Eye (tissue), 1 donor: ENCODE measurements at regions not wholly inside any gene's neighbourhood (a gene's known extent, or its start where the extent isn't known, plus 50 kb on each side); places are given as distances from the start of the nearest gene placed in this dataset.
"Not testable (repeated sequence)": the region's sequence is repeated elsewhere in the genome, so short reads cannot be mapped to it uniquely, and the experiment has no call there.

ENCODE experiments used
- DNase-seq: peaks from one replicate; pipeline ENCODE4 v3.0.0-alpha.2; 2015

- peak; percentile 86 for DNase-seq
Measured at GRCh38 chr5:102666164-102666946, 88.8 kb upstream of the PAM start.

DNA sequence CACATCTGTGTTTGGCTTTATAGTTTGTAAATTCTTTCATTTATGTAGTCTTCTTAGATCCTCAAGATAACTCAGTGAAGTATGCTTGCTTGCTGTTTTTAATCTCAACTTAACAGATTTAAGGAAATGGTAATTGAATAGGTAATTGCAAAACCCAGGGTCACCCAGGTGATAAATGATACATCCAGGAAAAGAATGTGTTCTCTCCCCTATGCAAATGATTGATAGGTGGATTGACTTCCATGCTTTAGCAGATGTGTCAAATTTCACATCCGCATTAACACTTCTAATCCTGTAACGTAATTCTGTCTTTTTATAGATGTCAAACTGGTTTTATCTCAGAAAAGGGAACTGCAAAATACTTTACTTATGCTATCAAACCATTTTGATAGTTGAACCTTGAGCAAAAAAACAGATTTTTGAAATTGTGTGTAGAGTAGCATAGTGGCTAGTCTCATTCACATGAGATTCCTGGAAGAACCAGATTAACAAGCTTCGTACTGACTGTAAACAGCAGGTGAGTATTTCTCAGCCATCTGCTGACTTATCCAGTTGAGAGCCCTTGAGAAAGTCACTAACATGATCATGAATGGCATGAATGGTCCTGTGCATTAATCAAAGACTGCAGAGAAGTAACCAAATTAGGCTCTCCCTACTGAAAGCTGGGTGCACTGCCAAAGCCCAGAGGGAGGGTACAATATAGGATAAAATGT lies 86.7 kb upstream of the PAM start:
- no peak for DNase-seq

GRCh38 chr5:102670224-102670836 lies 84.8 kb upstream of the PAM start:
- DNase-seq = peak; percentile 24

DNA sequence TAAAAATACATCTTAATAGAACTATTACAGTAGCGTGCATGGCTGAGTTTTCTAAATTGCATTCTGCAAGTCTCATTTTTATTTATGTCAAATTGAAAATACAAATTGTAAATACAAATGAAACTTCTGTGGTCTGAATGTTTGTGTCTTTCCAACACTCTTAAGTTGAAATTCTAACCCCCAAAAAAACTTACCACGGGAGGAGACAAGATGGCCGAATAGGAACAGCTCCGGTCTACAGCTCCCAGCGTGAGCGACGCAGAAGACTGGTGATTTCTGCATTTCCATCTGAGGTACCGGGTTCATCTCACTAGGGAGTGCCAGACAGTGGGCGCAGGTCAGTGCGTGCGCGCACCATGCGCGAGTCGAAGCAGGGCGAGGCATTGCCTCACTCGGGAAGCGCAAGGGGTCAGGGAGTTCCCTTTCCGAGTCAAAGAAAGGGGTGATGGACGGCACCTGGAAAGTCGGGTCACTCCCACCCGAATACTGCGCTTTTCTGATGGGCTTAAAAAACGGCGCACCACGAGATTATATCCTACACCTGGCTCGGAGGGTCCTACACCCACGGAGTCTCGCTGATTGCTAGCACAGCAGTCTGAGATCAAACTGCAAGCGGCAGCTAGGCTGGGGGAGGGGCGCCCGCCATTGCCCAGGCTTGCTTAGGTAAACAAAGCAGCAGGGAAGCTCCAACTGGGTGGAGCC lies 83.9 kb upstream of the PAM start:
- not testable (repeated sequence) for DNase-seq

DNA sequence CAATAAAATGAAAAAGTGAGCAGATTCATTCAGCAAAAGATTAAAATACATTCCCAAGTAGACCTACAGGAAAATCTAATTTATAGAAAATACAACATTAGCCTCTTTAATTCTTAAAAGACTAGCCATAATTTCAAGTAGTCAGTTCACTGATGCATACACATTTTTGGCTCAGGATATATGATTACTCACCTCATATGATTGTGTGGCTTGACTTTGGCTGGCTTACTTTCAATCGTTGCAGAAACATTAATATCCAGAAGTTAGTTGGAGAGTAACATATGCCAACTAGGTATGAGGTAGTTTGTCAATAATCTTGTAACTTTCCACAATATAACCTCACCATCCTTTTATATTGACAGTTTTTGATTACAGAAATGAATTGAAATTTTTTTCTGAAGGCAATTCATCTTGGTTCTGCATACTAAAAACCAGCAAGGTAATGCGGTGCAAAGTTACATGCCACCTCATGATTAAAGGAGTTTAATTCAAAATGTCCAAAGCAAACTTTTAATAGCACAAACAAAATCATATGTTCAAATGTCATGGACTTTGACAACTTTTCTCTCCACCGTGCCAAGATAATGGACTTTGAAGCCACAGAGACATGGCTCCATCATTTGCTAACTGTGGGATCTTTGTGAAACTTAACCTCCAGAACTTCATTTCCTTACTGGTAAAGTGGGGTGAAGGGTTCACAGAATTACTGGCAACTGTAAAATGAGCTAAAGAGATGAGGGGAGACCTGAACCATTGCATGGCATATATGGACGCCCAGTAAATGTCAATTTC lies 76.6 kb upstream of the PAM start:
- DNase-seq = no peak

DNA sequence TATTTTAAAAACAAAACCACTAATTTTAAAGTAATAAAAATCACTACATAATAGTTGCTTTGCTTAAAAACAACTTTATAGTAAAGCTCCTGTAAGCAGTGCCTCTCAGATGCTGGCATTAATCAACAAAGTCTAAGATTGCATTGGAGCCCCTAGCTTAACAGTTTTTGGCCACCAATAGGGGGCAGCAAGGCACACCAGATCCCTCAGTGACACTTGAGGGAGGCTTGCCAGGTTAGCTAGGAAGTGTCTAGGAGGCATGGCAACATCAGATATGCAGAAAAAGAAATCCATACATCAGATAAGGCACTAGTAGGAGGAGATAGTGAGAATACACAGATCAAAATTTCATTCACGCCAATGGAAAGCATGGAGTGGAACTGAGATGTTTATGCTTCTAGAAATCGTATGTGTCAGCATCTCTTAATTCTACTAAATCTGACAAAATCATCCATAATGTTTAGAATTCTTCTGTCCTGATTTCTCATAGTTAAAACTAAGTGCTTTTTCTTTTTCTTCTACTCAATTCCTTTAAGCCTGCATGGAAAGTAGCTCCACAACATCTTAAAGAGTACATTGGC lies 73.6 kb upstream of the PAM start:
- DNase-seq = peak; percentile 89

DNA sequence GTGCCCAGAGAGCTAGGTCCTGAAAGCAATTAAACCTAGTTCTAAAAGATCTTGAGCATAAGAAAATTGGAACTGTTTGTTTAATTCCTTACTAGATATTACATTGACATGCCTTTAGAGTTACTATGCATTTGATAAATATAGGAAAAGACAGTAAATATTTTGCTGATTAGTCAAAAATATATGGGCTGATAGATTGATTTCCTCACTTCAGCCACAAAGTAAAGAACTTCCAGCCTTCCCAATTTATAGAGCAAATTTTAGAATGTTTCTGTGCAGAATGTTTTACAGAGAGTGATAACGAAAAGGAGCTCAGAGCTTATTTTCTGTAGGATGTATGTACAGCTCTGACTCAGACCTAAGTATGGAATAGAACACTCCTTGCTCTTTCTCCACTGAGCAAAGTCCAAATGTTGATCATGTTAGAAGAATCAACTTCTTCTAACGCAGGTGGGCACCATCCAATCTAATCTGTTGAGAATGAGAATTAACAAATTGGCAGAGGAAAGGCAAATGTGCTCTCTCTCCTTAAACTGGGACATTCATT lies 72.9 kb upstream of the PAM start:
- no peak for DNase-seq

- DNase-seq = not testable (repeated sequence)
Measured at GRCh38 chr5:102688076-102688475, 67.0 kb upstream of the PAM start.

DNA sequence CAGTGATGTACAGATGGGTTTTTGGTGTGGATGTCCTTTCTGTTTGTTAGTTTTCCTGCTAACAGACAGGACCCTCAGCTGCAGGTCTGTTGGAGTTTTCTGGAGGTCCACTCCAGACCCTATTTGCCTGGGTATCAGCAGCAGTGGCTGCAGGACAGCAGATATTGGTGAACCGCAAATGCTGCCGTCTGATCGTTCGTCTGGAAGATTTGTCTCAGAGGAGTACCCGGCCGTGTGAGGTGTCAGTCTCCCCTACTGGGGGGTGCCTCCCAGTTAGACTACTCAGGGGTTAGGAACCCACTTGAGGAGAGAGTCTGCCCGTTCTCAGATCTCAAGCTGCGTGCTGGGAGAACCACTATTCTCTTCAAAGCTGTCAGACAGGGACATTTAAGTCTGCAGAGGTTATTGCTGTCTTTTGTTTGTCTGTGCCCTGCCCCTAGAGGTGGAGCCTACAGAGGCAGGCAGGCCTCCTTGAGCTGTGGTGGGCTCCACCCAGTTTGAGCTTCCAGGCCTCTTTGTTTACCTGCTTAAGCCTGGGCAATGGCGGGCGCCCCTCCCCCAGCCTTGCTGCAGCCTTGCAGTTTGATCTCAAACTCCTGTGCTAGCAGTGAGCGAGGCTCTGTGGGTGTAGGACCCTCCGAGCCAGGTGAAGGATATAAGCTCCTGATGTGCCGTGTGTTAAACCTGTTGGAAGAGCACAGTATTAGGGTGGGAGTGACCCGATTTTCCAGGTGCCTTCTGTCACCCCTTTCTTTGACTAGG lies 66.3 kb upstream of the PAM start:
- DNase-seq = not testable (repeated sequence)

GRCh38 chr5:102690910-102691309 lies 64.2 kb upstream of the PAM start:
- no peak for DNase-seq

DNA sequence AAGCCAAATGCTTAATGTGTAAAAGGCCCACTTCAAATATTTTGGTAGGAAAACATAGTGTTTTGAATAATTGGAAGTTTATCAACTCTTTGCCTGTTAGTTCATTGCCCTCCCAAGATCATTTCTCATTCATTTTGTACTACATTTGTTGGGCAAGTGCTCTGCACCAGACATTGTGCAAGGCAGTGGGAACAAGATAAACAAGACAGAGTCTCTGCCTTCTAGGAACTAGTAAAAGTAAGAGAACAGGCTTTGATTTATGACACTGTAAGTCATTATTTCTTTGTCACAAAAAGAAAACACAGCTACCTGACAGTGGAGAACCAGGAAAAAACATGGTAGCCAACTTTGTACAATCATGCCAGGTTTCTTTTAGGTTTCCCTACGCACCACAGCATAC lies 63.7 kb upstream of the PAM start:
- DNase-seq = no peak

DNA sequence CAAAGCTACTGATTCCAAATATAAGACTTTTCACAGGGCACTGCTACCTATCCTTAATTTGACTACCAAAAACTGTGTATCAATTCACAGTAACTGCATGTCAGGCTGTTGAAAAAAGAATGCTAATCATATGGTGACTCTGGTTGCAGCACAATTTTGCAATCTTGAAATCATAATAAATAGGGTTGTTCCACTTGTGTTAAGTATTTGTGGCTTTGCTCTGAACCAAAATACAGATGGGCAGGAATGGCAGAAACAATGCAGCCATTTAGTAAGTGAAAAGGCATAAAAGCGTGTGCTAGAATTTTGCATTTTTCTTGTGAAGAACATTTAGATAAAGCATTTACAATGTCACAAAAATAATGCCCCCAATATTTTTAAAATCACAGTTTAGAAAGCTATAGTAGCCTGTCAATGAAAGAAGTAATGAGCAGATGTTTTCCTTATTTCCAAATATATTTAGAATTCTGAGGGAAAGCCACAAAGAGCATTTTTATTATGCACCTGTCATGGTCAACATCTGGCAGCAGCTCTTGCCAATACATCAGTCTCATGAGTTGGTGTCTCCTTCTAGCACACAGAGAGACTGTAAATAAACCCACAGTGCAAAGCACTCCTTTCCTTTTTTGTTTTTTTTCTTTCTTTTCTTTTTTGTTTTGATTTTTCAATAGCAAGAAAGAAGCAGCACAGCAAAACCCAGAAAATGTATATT lies 54.8 kb upstream of the PAM start:
- no peak for DNase-seq

GRCh38 chr5:102700916-102701315 lies 54.2 kb upstream of the PAM start:
- no peak for DNase-seq

DNA sequence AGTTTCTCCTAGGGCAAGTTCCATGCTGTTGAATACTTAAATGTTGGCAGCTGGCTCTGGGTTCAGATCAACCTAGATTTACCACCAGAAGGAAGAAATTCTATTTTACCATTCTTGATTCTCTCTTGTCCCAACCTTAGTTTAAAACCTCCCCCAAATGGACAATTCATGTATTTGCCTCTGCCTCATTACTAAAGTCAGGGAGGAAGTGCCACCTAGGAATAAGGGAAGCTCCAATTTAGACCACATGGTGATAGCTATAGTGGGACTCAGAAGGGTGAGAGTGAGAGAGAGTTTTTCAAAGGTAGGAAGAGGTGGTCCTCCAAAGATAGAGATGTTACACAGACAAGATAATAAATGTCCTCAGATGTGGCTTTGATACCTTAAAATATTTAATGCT lies 53.4 kb upstream of the PAM start:
- DNase-seq = no peak
